Thyroid gland (tissue), 4 donors: ENCODE measurements at regions not wholly inside any gene's neighbourhood (a gene's known extent, or its start where the extent isn't known, plus 50 kb on each side); places are given as distances from the start of the nearest gene placed in this dataset.

Experiments used
- DNase-seq, 2 donors: peaks; one replicate each; pipeline ENCODE4 v3.0.0-alpha.2; 2019
- H3K27ac ChIP-seq, 3 donors: fragments of 200-600 bp; sonication (generic); 1 replicate in 2 of 3; 2 replicates in 1 of 3; pipeline ENCODE4 v1.5.1; 2016 to 2019; ENCODE audit warnings: mild to moderate bottlenecking in 1 of 3, moderate library complexity in 1 of 3
- H3K27me3 ChIP-seq: fragments of 200-600 bp; sonication (generic); one replicate; pipeline ENCODE4 v1.5.1; 2019
- H3K36me3 ChIP-seq, 2 donors: fragments of 200-600 bp; sonication (generic); one replicate each; pipeline ENCODE4 v1.5.1; 2016 to 2019
- H3K4me1 ChIP-seq, 2 donors: fragments of 200-600 bp; sonication (generic); one replicate each; pipeline ENCODE4 v1.5.1; 2017 to 2019
- H3K4me3 ChIP-seq, 3 donors: fragments of 200-600 bp; sonication (generic); replicated peaks in 1 of 3; 1 replicate in 2 of 3; 2 replicates in 1 of 3; pipeline ENCODE4 v1.5.1; 2016; ENCODE audit warnings: mild to moderate bottlenecking in 1 of 3
- H3K9me3 ChIP-seq: fragments of 200-600 bp; sonication (generic); one replicate; pipeline ENCODE4 v1.5.1; 2017
- POLR2A ChIP-seq, 2 donors: fragments of 450-650 bp; IDR thresholded peaks; one replicate each; pipeline ENCODE4 v1.6.1; 2017; ENCODE audit warnings: antibody characterized with exemption in 2 of 2, mild to moderate bottlenecking in 2 of 2, moderate library complexity in 1 of 2
- WGBS, 2 donors: methylation state at CpG; one replicate each; pipeline ENCODE4 v1.1.5; 2017; 5-methylcytosine and 5-hydroxymethylcytosine counted together
- intact Hi-C: fragments of 100-400 bp; cut with DNase I; formaldehyde crosslinking; loops from one replicate; pipeline ENCODE4 v1.15.1; 2023
- TF ChIP-seq, protein P1 (sequence below), 6 experiments: fragments of 200-600 bp in 3 of 6; fragments of 450-650 bp in 3 of 6; sonication (generic) in 3 of 6; IDR thresholded peaks; one replicate each; pipeline ENCODE4 v1.5.1; 2016 to 2019; ENCODE audit warnings: antibody characterized with exemption in 6 of 6, mild to moderate bottlenecking in 2 of 6, inconsistent platforms in 1 of 6, moderate library complexity in 1 of 6

DNA sequence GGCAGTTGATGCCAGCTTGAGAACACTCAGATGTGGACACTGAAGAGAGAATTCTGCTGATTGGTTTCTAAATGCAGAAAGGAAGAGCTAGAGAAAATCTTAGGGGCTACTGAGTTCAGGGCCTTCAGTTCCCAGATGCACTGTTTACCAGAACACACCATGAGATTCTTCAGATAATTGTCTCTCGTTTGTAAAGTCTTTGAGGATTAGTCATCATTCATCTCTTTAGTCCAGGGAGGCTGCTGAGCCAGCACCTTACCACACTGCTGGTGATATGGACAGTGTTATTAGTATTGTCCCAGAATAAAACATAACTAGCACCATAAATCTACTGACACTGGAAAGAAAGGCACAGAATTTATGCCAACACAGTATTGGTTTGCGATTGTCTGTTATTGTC lies 690.8 kb upstream of the CELF4 start:
- H3K36me3 ChIP-seq: no peaks in the 10 kb centered on the region
- H3K27me3 ChIP-seq: no peaks in the 10 kb centered on the region
- no peaks in the 10 kb centered on the region for H3K4me1 ChIP-seq
- no peak for DNase-seq
- H3K4me3 ChIP-seq: no peak overlapping the region
- no peak overlapping the region for H3K27ac ChIP-seq
- WGBS, 2 donors: 68% methylated on average over 2 of the region's 2 CpGs
- intact Hi-C loops: no loop called here
- no peaks in the 10 kb centered on the region for H3K9me3 ChIP-seq
- no peak for TF ChIP-seq POLR2A (IDR thresholded peaks at IDR 0.05)
- TF ChIP-seq, protein P1, sequence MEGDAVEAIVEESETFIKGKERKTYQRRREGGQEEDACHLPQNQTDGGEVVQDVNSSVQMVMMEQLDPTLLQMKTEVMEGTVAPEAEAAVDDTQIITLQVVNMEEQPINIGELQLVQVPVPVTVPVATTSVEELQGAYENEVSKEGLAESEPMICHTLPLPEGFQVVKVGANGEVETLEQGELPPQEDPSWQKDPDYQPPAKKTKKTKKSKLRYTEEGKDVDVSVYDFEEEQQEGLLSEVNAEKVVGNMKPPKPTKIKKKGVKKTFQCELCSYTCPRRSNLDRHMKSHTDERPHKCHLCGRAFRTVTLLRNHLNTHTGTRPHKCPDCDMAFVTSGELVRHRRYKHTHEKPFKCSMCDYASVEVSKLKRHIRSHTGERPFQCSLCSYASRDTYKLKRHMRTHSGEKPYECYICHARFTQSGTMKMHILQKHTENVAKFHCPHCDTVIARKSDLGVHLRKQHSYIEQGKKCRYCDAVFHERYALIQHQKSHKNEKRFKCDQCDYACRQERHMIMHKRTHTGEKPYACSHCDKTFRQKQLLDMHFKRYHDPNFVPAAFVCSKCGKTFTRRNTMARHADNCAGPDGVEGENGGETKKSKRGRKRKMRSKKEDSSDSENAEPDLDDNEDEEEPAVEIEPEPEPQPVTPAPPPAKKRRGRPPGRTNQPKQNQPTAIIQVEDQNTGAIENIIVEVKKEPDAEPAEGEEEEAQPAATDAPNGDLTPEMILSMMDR (IDR thresholded peaks at IDR 0.05): no peak

DNA sequence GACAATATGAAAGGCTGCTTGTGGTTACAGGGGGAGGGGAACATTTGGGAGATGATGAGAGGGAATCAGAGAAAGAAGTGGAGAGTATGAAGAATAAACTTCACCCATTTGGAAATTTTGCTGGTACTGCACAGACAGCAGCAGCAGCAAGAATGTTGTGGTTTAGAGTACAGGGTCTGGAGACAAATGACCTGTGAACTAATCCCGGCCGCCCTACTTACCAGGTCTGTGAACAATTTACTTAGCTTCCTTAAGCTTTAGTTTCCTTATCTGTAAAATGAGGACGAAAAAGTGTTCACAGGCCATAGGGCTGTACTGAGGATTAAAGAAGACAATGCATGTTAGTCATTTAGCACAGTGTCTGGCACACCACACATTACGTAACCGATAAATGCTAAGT lies 685.4 kb upstream of the CELF4 start:
- Histone ChIP-seq H3K9me3 (no peaks in the 10 kb centered on the region), H3K4me1 (no peaks in the 10 kb centered on the region), H3K27ac (no peak overlapping the region), H3K4me3 (no peak overlapping the region), H3K36me3 (no peaks in the 10 kb centered on the region), H3K27me3 (no peaks in the 10 kb centered on the region)
- WGBS, 2 donors: 76 to 82% methylated on average over 5 of the region's 5 CpGs
- no peak for DNase-seq
- intact Hi-C loops: no loop called here
- TF ChIP-seq, protein P1 (IDR thresholded peaks at IDR 0.05): no peak
- TF ChIP-seq POLR2A (IDR thresholded peaks at IDR 0.05): no peak

DNA sequence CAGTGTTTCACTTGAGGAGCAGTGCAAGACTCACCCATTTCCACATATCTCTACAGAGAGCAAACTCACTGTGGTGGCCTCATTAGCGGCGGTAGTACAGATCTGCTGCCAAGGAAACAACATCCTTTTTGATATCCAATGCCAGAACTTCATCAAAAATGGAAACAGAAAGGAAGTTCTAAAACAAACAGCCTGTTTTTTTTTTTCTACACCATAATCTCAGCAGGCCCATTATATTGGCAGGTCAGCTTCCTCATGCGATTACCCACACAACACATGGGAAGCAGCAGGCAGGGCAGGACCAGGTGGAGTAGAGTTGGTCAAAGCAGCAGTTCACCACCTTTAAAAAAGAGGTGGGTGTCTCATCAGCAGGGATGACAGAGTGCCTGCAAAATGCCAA lies 678.9 kb upstream of the CELF4 start:
- WGBS, 2 donors: 62 to 73% methylated on average over 3 of the region's 3 CpGs
- intact Hi-C loops: no loop called here
- Histone ChIP-seq H3K27me3 (no peaks in the 10 kb centered on the region), H3K27ac (no peak overlapping the region), H3K4me1 (no peaks in the 10 kb centered on the region), H3K9me3 (no peaks in the 10 kb centered on the region), H3K36me3 (no peaks in the 10 kb centered on the region), H3K4me3 (no peak overlapping the region)
- TF ChIP-seq, protein P1 (IDR thresholded peaks at IDR 0.05): no peak
- TF ChIP-seq POLR2A (IDR thresholded peaks at IDR 0.05): no peak
- DNase-seq: no peak

DNA sequence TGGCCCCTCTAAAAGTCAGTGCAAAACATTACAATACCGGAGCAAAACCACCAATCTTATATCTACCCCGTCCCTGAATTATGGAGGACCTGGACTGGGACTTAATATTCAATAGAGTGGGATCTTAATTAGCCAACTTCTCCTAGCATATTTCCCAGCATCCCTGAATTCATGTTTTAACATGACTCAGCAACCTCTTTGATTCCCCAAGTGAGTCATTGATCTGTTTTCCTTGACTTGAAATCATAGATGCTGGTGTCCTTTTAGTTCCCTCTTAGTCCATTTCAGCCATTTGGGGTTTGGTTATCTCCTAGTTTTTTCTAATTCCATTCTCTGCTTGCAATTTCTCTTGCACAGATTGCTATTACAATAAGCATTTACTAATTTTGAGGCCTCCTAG lies 677.7 kb upstream of the CELF4 start:
- Histone ChIP-seq H3K27me3 (no peaks in the 10 kb centered on the region), H3K4me3 (no peak overlapping the region), H3K4me1 (no peaks in the 10 kb centered on the region), H3K36me3 (no peaks in the 10 kb centered on the region), H3K9me3 (no peaks in the 10 kb centered on the region), H3K27ac (no peak overlapping the region)
- no peak for DNase-seq
- intact Hi-C loops: no loop called here
- 85 to 92% methylated on average over 2 of the region's 2 CpGs for WGBS, 2 donors
- TF ChIP-seq, protein P1 (IDR thresholded peaks at IDR 0.05): no peak
- no peak for TF ChIP-seq POLR2A (IDR thresholded peaks at IDR 0.05)

DNA sequence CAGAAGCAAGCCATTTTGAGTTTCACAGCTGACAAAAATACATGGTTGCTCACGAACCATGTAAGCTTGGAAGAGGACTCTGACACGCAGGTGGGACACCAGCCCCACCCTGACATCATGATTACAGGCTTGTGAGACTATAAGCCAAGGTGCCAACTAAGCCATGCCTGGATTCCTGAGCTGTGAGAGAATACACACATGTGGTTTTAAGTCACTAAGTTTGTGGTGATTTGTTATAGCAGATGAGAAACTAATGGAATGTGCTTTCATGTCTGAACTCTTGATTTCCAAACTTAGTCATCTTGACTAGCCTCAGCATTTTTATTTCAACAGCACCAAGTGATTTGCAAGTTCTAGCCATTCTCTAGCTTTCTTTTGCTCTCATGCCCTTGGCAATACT lies 676.1 kb upstream of the CELF4 start:
- no peaks in the 10 kb centered on the region for H3K27me3 ChIP-seq
- 82 to 85% methylated on average over 2 of the region's 2 CpGs for WGBS, 2 donors
- no peaks in the 10 kb centered on the region for H3K36me3 ChIP-seq
- no peak for TF ChIP-seq POLR2A (IDR thresholded peaks at IDR 0.05)
- TF ChIP-seq, protein P1 (IDR thresholded peaks at IDR 0.05): no peak
- no peaks in the 10 kb centered on the region for H3K4me1 ChIP-seq
- H3K4me3 ChIP-seq: no peak overlapping the region
- intact Hi-C loops: no loop called here
- no peak overlapping the region for H3K27ac ChIP-seq
- H3K9me3 ChIP-seq: no peaks in the 10 kb centered on the region
- no peak for DNase-seq
